HG03159 (cell line): ENCODE measurements at regions not wholly inside any gene's neighbourhood (a gene's known extent, or its start where the extent isn't known, plus 50 kb on each side); places are given as distances from the start of the nearest gene placed in this dataset.

Source experiments
- ATAC-seq: cut with Tn5 transposase; IDR thresholded peaks from one replicate; pipeline ENCODE4 v1.9.1; 2021; ENCODE audit warnings: mild to moderate bottlenecking, moderate library complexity; ENCODE audit not compliant: unreplicated experiment

DNA sequence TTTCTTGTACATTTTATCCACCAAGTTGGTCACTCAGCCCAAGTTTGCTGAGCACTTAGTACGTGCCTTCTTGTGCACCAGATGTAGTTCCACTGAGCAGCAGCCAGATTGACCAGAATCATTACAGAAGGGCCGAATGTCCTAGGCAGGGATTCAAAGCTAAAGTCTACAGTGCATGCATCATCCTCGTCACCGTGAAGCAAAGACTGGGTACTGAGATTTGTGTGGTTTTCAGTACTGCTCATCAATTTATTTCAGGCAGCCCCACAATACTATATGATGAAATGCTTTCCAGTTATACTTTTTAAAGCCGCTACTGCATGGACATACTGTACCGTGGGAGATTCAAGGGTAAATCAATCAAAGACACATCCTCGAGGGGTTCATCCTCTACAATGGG lies 227.0 kb downstream of the ARRDC4 start:
- no peak for ATAC-seq

GRCh38 chr15:98190914-98191313 lies 230.4 kb downstream of the ARRDC4 start:
- ATAC-seq: no peak

DNA sequence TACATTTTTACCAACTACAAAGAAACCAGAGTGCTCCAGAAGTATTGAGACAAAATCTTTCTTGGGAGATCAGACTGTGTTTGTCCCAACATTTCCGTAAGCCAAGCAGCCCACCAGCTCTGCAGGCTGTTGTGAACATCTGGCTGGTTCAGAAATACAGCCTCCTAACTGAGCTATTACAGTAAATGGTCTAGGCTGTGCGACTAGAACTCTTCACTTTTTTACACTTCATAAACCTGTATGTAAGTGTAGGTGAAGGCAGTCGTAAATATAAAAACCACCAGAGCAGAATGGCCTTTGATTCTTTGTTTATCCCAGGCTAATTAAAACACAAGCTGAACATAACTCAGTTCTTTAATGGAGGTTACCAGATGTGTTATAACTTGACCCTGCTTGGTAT lies 235.3 kb downstream of the ARRDC4 start:
- ATAC-seq: no peak

DNA sequence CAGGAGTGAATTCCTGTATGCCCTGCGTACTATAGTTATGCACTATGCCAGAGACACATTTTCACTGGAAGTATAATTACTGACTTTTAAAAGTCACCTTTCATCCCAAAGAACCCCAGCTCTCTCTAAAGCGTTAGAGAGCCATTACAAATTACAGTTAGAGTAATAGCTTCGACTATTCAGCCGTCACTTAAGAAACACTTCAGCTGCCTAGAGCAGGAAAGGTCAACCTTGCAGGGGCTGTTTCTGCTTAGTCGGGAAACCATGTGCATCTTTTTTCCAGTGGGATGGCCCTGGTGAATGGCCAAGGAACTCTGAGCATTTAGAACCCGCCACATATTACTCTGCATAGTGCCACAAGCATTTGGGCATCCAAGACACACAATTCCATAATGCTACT lies 235.9 kb downstream of the ARRDC4 start:
- ATAC-seq: no peak

- ATAC-seq: no peak
Observed at GRCh38 chr15:98202256-98202655, 241.8 kb downstream of the ARRDC4 start.

DNA sequence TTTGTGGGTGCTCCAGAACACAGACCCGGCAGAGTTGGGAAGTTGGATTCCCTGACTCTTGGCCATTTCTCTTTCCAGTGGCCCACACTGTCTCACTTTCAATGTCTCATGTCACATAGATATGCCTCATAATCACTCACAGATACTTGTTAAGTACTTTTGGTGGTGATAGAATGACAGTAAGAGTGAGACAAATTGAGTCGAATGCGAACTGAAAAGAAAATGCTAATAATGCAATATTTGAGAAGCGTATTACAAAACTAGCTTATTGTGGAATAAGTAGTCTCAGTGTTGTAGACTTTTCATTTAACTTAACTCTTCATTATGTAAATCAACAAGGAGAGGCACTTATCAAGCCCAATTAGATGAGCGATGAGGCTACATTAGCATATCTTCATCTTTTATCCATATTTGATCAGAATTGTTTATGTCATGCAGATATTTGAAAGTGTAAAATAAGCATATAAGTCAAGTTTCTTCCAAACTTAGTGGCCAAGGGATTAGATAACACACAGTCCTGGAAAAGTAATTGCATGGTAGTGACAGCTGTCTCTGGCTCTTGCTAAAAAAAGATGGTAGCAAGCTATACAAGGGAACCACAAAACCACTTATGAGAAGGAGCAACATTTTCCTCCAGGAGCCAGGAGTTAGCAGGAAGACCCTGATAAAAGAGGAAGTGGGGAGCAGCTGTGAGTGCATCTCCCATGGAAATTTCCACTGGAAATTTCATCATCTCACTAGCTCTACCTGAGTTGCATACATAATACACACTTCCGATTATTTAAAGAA lies 243.6 kb downstream of the ARRDC4 start:
- ATAC-seq: no peak

GRCh38 chr15:98207928-98208327 lies 247.4 kb downstream of the ARRDC4 start:
- no peak for ATAC-seq

- no peak for ATAC-seq
Observed at GRCh38 chr15:98213346-98213979, 253.0 kb downstream of the ARRDC4 start.

GRCh38 chr15:98216166-98216565 lies 255.7 kb downstream of the ARRDC4 start:
- ATAC-seq: no peak

DNA sequence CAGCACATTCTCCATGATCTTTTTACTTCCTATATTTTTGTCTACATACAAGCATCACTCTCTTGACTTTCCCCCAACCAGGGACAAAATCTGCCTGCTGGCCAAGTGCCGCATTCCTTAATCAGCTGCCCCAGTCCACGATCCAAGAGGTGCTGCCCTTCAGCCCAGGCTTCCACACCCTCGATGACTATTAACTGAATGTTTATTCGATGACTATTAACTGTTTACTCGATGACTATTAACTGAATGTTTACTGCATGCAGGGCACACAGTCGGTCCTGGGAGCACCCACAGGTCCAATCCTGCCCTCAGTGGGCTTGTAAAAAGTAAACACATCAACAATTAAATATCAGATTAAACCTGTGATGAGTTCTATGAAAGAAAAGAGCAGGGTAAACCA lies 256.9 kb downstream of the ARRDC4 start:
- no peak for ATAC-seq

- no peak for ATAC-seq
Observed at GRCh38 chr15:98221144-98221543, 260.6 kb downstream of the ARRDC4 start.

GRCh38 chr15:98221577-98221976 lies 261.1 kb downstream of the ARRDC4 start:
- no peak for ATAC-seq

DNA sequence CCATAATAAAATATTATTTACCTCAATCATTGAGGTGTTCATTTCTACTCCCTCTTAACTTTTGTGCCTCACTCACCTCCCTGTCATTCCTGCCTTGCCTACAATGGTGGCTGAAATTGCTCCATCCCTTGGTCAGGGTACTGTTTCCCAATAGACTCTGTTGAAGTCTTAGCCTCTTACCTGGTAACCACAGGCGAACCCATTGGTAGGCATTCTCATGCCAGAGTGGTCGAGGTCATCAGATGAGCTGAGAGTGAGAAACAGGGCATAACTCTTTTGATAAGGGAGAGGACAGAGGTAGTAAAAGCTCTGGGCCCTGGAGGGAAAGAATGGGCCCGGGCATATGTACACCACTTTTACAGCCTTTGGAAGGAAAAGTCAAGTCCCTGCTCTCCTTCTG lies 265.6 kb downstream of the ARRDC4 start:
- ATAC-seq: no peak

DNA sequence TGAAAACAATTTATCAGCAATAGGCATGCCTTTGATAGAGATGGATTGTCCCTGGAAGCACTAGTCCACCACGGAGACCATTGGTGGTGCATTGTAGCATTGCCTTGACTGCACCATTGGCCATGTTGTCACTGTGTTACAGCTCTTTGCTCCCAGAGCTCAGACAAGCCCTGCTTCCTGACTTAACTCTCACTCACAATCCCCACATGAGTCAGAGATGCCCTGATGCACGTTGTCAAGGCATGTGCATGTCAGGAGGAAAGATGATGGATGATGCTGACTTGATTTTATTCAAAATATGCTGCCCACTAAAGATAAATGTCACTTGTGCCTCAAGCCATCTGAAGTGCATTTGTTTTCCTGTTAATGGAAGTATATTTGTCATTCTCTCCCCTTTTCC lies 266.1 kb downstream of the ARRDC4 start:
- no peak for ATAC-seq

- ATAC-seq: no peak
Observed at GRCh38 chr15:98228846-98229245, 268.3 kb downstream of the ARRDC4 start.

DNA sequence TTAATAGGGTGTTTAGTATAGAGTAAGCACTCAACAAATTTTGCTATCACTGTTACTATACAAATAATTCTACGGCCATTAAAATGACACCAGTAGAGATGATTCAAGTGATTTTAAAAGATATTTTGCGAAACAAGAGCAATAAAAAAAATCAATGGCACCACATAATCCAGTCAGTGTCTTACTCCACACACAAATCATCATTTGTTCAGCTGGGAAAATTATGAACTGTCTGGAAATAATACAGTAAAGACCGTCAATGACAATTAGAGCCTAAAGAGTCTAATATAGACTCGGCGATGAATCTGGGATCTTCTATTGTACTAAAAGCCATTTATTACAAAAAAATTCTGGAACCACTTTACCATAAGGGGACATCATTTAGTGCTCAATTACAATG lies 270.5 kb downstream of the ARRDC4 start:
- no peak for ATAC-seq

- no peak for ATAC-seq
Observed at GRCh38 chr15:98231696-98232440, 271.4 kb downstream of the ARRDC4 start.

DNA sequence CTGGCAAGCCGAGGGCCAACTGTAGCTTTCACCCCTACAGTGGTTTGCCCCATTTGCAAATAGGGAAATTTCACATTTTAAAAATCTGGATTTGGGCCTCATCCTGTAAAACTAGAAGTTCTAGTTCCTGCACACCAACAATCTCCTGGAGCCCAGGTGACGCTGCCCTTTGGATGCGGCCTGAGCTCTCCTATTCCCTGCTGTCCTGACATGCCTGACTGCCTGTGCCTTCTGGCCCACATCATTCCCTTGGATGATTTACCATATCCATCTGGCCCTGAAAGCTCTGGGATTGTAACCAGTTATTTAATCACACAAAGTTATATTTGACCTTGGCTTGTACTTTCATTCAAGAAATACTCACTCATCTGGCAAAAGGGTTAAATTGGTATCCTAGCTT lies 272.3 kb downstream of the ARRDC4 start:
- no peak for ATAC-seq

- no peak for ATAC-seq
Observed at GRCh38 chr15:98233873-98234272, 273.4 kb downstream of the ARRDC4 start.

DNA sequence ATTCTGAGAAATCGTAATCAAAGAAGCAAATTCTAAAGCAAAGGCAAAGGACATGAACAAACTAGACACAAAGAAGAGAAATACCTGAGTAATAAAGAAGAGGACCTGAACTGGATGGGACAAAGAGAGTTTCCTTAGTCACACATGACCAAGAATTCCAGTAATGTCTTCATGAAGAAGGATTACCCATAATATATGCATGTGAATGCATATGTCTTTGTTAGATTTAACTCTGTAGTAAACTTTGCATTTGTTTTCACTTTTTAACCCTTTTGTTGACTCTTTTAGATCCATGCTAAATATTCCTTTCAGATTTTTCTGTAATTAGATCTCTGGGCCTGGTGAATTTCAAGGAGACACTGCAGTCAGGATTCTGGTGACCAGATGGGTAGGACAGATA lies 279.8 kb downstream of the ARRDC4 start:
- no peak for ATAC-seq

GRCh38 chr15:98241032-98241554 lies 280.6 kb downstream of the ARRDC4 start:
- no peak for ATAC-seq

DNA sequence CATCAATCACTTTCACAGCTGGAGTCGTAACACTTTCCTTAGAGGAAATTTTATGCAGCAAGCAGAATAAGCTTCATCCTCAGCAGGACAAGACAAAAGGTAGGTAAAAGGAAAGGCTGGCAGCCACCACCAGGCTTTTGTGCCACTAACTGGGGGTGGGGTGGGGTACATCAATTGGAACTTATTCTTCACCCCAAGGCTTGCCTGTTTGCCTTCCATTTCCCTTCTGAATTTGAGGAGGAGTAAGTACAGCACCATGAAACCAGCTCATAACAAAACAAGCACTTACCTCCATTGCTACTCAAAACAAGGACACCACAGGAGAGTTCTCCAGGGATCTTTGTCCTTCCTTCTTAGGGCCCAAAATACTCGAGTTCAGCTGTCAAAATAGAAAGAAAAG lies 296.8 kb downstream of the ARRDC4 start:
- no peak for ATAC-seq
